ENCODE measurements at regions not wholly inside any gene's neighbourhood (a gene's known extent, or its start where the extent isn't known, plus 50 kb on each side); places are given as distances from the start of the nearest gene placed in this dataset.

- DNase-seq (ENCODE audit: low spot score, unreplicated experiment), result no peak
- peaks cover 2% of the 10 kb centered on the region for H3K4me1 Mint-ChIP-seq (ENCODE audit: low read depth)
- TF ChIP-seq CTCF (IDR thresholded peaks at IDR 0.05; ENCODE audit: unreplicated experiment), result no peak
- H3K36me3 Mint-ChIP-seq (ENCODE audit: insufficient read depth), result no peaks in the 10 kb centered on the region
- peaks cover 2% of the 10 kb centered on the region for H3K9me3 Mint-ChIP-seq (ENCODE audit: low read depth)
- no peak overlapping the region for H3K4me3 Mint-ChIP-seq (ENCODE audit: low read depth)
- H3K27ac Mint-ChIP-seq, result no peak overlapping the region
- peaks cover 4% of the 10 kb centered on the region for H3K27me3 Mint-ChIP-seq
Observed at GRCh38 chr2:34547900-34548299, 948.8 kb upstream of the FAM98A start.

DNA sequence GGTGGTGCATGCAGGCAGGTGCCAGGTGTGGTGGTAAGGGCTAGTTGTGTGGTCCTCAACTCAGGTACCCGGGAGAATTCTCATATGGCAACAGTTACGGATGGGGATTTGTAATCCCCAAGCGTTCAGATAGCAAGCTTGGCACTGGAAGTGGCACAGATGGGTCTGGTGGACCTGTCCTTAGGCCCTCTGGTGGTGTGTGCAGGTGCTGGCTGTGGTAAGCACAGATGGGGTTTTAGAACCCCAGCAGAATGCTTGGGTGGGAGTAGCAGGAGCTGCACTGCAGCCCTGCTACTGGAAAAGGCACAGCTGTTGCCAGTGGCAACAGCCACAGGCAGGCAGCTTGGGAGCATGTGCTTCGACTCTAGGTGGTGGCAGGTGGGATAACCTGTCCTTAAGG, 948.2 kb upstream of the FAM98A start:
- Mint-ChIP-seq H3K27me3 (peaks cover 4% of the 10 kb centered on the region), H3K9me3 (ENCODE audit: low read depth) (peaks cover 4% of the 10 kb centered on the region), H3K36me3 (ENCODE audit: insufficient read depth) (no peaks in the 10 kb centered on the region), H3K4me3 (ENCODE audit: low read depth) (no peak overlapping the region), H3K4me1 (ENCODE audit: low read depth) (peaks cover 2% of the 10 kb centered on the region), H3K27ac (no peak overlapping the region)
- no peak for DNase-seq (ENCODE audit: low spot score, unreplicated experiment)
- no peak for TF ChIP-seq CTCF (IDR thresholded peaks at IDR 0.05; ENCODE audit: unreplicated experiment)

- peaks cover 11% of the 10 kb centered on the region for H3K9me3 Mint-ChIP-seq (ENCODE audit: low read depth)
- H3K4me1 Mint-ChIP-seq (ENCODE audit: low read depth), result peaks cover 2% of the 10 kb centered on the region
- no peak overlapping the region for H3K27ac Mint-ChIP-seq
- no peaks in the 10 kb centered on the region for H3K36me3 Mint-ChIP-seq (ENCODE audit: insufficient read depth)
- DNase-seq (ENCODE audit: low spot score, unreplicated experiment), result no peak
- no peak for TF ChIP-seq CTCF (IDR thresholded peaks at IDR 0.05; ENCODE audit: unreplicated experiment)
- H3K4me3 Mint-ChIP-seq (ENCODE audit: low read depth), result no peak overlapping the region
- H3K27me3 Mint-ChIP-seq, result peaks cover 4% of the 10 kb centered on the region
Observed at GRCh38 chr2:34545486-34546136, 946.5 kb upstream of the FAM98A start.

GRCh38 chr2:34534761-34535160, 935.7 kb upstream of the FAM98A start:
- TF ChIP-seq CTCF (IDR thresholded peaks at IDR 0.05; ENCODE audit: unreplicated experiment), result no peak
- H3K9me3 Mint-ChIP-seq (ENCODE audit: low read depth), result peaks cover 16% of the 10 kb centered on the region
- H3K36me3 Mint-ChIP-seq (ENCODE audit: insufficient read depth), result peaks cover 2% of the 10 kb centered on the region
- no peak for DNase-seq (ENCODE audit: low spot score, unreplicated experiment)
- H3K27ac Mint-ChIP-seq, result no peak overlapping the region
- peaks cover 6% of the 10 kb centered on the region for H3K27me3 Mint-ChIP-seq
- H3K4me1 Mint-ChIP-seq (ENCODE audit: low read depth), result peaks cover 14% of the 10 kb centered on the region
- no peak overlapping the region for H3K4me3 Mint-ChIP-seq (ENCODE audit: low read depth)

- TF ChIP-seq CTCF (IDR thresholded peaks at IDR 0.05; ENCODE audit: unreplicated experiment), result no peak
- Mint-ChIP-seq H3K27me3 (peaks cover 6% of the 10 kb centered on the region), H3K27ac (no peak overlapping the region), H3K9me3 (ENCODE audit: low read depth) (peaks cover 13% of the 10 kb centered on the region), H3K4me3 (ENCODE audit: low read depth) (no peak overlapping the region), H3K4me1 (ENCODE audit: low read depth) (peaks cover 17% of the 10 kb centered on the region), H3K36me3 (ENCODE audit: insufficient read depth) (peaks cover 2% of the 10 kb centered on the region)
- no peak for DNase-seq (ENCODE audit: low spot score, unreplicated experiment)
Observed at GRCh38 chr2:34534341-34534740, 935.2 kb upstream of the FAM98A start.
